ENCODE measurements at regions not wholly inside any gene's neighbourhood (a gene's known extent, or its start where the extent isn't known, plus 50 kb on each side); places are given as distances from the start of the nearest gene placed in this dataset.

DNA sequence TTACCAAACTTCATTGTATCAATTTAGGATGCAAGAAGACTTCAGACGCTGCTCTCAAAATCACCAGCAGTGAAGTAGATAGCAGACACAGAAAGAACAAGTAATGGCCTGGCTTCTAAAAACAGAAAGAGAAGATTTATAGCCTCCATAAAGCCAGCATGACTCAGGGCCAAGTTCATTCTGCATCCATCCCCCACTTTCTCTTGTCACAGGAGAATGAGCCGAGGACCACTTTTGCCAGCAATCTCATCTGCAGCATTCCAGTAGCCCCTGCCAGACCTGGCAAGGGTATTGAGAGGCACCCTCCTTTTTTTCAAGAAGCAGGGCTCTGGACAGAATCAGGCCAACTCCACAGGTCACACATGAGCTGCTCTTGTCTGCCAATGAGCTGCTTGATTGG is 355.4 kb upstream of the SOX9 start (continued):
- TF ChIP-seq ZNF462 (CRISPR knock-in tag; IDR thresholded peaks at IDR 0.05) (no peak), POLR2AphosphoS5 (IDR thresholded peaks at IDR 0.05; ENCODE audit: low read depth) (no peak), EZH2phosphoT487 (IDR thresholded peaks at IDR 0.05; ENCODE audit: unreplicated experiment) (no peak), STAT1 (IDR thresholded peaks at IDR 0.05; ENCODE audit: unreplicated experiment) (no peak), JUNB (IDR thresholded peaks at IDR 0.05; ENCODE audit: unreplicated experiment) (no peak), ZNF114 (CRISPR knock-in tag; IDR thresholded peaks at IDR 0.05) (no peak), CREB1 (CRISPR knock-in tag; IDR thresholded peaks at IDR 0.05; ENCODE audit: low read depth) (no peak)
- TF ChIP-seq, protein P1, sequence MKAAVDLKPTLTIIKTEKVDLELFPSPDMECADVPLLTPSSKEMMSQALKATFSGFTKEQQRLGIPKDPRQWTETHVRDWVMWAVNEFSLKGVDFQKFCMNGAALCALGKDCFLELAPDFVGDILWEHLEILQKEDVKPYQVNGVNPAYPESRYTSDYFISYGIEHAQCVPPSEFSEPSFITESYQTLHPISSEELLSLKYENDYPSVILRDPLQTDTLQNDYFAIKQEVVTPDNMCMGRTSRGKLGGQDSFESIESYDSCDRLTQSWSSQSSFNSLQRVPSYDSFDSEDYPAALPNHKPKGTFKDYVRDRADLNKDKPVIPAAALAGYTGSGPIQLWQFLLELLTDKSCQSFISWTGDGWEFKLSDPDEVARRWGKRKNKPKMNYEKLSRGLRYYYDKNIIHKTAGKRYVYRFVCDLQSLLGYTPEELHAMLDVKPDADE (IDR thresholded peaks at IDR 0.05), result no peak
- TF ChIP-seq, protein P2, sequence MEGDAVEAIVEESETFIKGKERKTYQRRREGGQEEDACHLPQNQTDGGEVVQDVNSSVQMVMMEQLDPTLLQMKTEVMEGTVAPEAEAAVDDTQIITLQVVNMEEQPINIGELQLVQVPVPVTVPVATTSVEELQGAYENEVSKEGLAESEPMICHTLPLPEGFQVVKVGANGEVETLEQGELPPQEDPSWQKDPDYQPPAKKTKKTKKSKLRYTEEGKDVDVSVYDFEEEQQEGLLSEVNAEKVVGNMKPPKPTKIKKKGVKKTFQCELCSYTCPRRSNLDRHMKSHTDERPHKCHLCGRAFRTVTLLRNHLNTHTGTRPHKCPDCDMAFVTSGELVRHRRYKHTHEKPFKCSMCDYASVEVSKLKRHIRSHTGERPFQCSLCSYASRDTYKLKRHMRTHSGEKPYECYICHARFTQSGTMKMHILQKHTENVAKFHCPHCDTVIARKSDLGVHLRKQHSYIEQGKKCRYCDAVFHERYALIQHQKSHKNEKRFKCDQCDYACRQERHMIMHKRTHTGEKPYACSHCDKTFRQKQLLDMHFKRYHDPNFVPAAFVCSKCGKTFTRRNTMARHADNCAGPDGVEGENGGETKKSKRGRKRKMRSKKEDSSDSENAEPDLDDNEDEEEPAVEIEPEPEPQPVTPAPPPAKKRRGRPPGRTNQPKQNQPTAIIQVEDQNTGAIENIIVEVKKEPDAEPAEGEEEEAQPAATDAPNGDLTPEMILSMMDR (conservative IDR thresholded peaks at IDR 0.05; ENCODE audit: low read depth in 2 of 2), result no peak

Data from GM23338 (cell line).